ENCODE measurements at regions not wholly inside any gene's neighbourhood (a gene's known extent, or its start where the extent isn't known, plus 50 kb on each side); places are given as distances from the start of the nearest gene placed in this dataset.
"Not testable (repeated sequence)": the region's sequence is repeated elsewhere in the genome, so short reads cannot be mapped to it uniquely, and the experiment has no call there.

- H3F3A ChIP-seq (ENCODE audit: insufficient read depth), result no peaks in the 10 kb centered on the region
- 3 to 6% methylated on average over 2 of the region's 2 CpGs for WGBS, 2 experiments (ENCODE audit: low coverage in 1 of 2, low lambda C conversion rate in 2 of 2, missing lambda C conversion rate in 2 of 2)
- H4K20me1 ChIP-seq (ENCODE audit: insufficient read depth), result no peaks in the 10 kb centered on the region
- no peak overlapping the region for H3K4me2 ChIP-seq (ENCODE audit: unreplicated experiment)
- H3K27me3 ChIP-seq (replicated peaks; ENCODE audit: insufficient read depth), result no peaks in the 10 kb centered on the region
- H3K79me2 ChIP-seq (ENCODE audit: insufficient read depth), result no peaks in the 10 kb centered on the region
- H3K9ac ChIP-seq, result no peak overlapping the region
- in situ Hi-C loops (cut with MboI), result no loop called here
- no peaks in the 10 kb centered on the region for H3K4me1 ChIP-seq (ENCODE audit: insufficient read depth)
- H3K9me3 ChIP-seq (ENCODE audit: low read depth), result no peaks in the 10 kb centered on the region
- no peak for DNase-seq
- no peak for TF ChIP-seq EZH2 (IDR thresholded peaks at IDR 0.05; ENCODE audit: insufficient read depth, poor library complexity, severe bottlenecking)
- H2AFZ ChIP-seq, result no peak overlapping the region
- no peak overlapping the region for H3K4me3 ChIP-seq
- H3K9me2 ChIP-seq (ENCODE audit: insufficient read depth), result no peaks in the 10 kb centered on the region
- H3K36me3 ChIP-seq (ENCODE audit: low read depth), result no peaks in the 10 kb centered on the region
- no peak overlapping the region for H3K27ac ChIP-seq
Measured at GRCh38 chr10:8665322-8665721, 610.8 kb downstream of the GATA3 start.

GRCh38 chr10:8670461-8670860 is 616.0 kb downstream of the GATA3 start:
- WGBS, 2 experiments (ENCODE audit: low coverage in 1 of 2, low lambda C conversion rate in 2 of 2, missing lambda C conversion rate in 2 of 2), result 14 to 15% methylated on average over 2 of the region's 2 CpGs
- no peaks in the 10 kb centered on the region for H3F3A ChIP-seq (ENCODE audit: insufficient read depth)
- H3K79me2 ChIP-seq (ENCODE audit: insufficient read depth), result no peaks in the 10 kb centered on the region
- no peaks in the 10 kb centered on the region for H4K20me1 ChIP-seq (ENCODE audit: insufficient read depth)
- no peaks in the 10 kb centered on the region for H3K9me3 ChIP-seq (ENCODE audit: low read depth)
- DNase-seq, result no peak
- TF ChIP-seq EZH2 (IDR thresholded peaks at IDR 0.05; ENCODE audit: insufficient read depth, poor library complexity, severe bottlenecking) (no peak), EZH2phosphoT487 (IDR thresholded peaks at IDR 0.05; ENCODE audit: insufficient read depth, low read depth) (no peak)
- H3K4me2 ChIP-seq (ENCODE audit: unreplicated experiment), result no peak overlapping the region
- no peak overlapping the region for H2AFZ ChIP-seq
- H3K4me1 ChIP-seq (ENCODE audit: insufficient read depth), result no peaks in the 10 kb centered on the region
- no peak overlapping the region for H3K4me3 ChIP-seq
- H3K27me3 ChIP-seq (replicated peaks; ENCODE audit: insufficient read depth), result no peaks in the 10 kb centered on the region
- in situ Hi-C loops (cut with MboI), result no loop called here
- H3K36me3 ChIP-seq (ENCODE audit: low read depth), result no peaks in the 10 kb centered on the region
- no peak overlapping the region for H3K9ac ChIP-seq
- no peak overlapping the region for H3K27ac ChIP-seq
- no peaks in the 10 kb centered on the region for H3K9me2 ChIP-seq (ENCODE audit: insufficient read depth)

GRCh38 chr10:8674230-8674629 is 619.7 kb downstream of the GATA3 start:
- no peaks in the 10 kb centered on the region for H3K9me2 ChIP-seq (ENCODE audit: insufficient read depth)
- H3F3A ChIP-seq (ENCODE audit: insufficient read depth), result no peaks in the 10 kb centered on the region
- H3K27ac ChIP-seq, result no peak overlapping the region
- no peaks in the 10 kb centered on the region for H3K27me3 ChIP-seq (replicated peaks; ENCODE audit: insufficient read depth)
- no peaks in the 10 kb centered on the region for H4K20me1 ChIP-seq (ENCODE audit: insufficient read depth)
- H3K9ac ChIP-seq, result no peak overlapping the region
- WGBS, 2 experiments (ENCODE audit: low coverage in 1 of 2, low lambda C conversion rate in 2 of 2, missing lambda C conversion rate in 2 of 2), result 53 to 54% methylated on average over 3 of the region's 3 CpGs
- H3K4me2 ChIP-seq (ENCODE audit: unreplicated experiment), result no peak overlapping the region
- H2AFZ ChIP-seq, result no peak overlapping the region
- H3K9me3 ChIP-seq (ENCODE audit: low read depth), result no peaks in the 10 kb centered on the region
- no peaks in the 10 kb centered on the region for H3K4me1 ChIP-seq (ENCODE audit: insufficient read depth)
- no peak for TF ChIP-seq EZH2 (IDR thresholded peaks at IDR 0.05; ENCODE audit: insufficient read depth, poor library complexity, severe bottlenecking)
- no peak for TF ChIP-seq EZH2phosphoT487 (IDR thresholded peaks at IDR 0.05; ENCODE audit: insufficient read depth, low read depth)
- no peak for DNase-seq
- H3K36me3 ChIP-seq (ENCODE audit: low read depth), result no peaks in the 10 kb centered on the region
- in situ Hi-C loops (cut with MboI), result no loop called here
- no peak overlapping the region for H3K4me3 ChIP-seq
- no peaks in the 10 kb centered on the region for H3K79me2 ChIP-seq (ENCODE audit: insufficient read depth)

GRCh38 chr10:8677642-8678041 is 623.2 kb downstream of the GATA3 start:
- Histone ChIP-seq H3K36me3 (ENCODE audit: low read depth) (no peaks in the 10 kb centered on the region), H3K9me2 (ENCODE audit: insufficient read depth) (no peaks in the 10 kb centered on the region), H4K20me1 (ENCODE audit: insufficient read depth) (no peaks in the 10 kb centered on the region), H3K27ac (no peak overlapping the region), H3K9me3 (ENCODE audit: low read depth) (no peaks in the 10 kb centered on the region), H3K79me2 (ENCODE audit: insufficient read depth) (no peaks in the 10 kb centered on the region), H3K27me3 (replicated peaks; ENCODE audit: insufficient read depth) (no peaks in the 10 kb centered on the region), H3K4me3 (no peak overlapping the region), H2AFZ (no peak overlapping the region), H3F3A (ENCODE audit: insufficient read depth) (no peaks in the 10 kb centered on the region), H3K4me2 (ENCODE audit: unreplicated experiment) (no peak overlapping the region), H3K9ac (no peak overlapping the region), H3K4me1 (ENCODE audit: insufficient read depth) (no peaks in the 10 kb centered on the region)
- in situ Hi-C loops (cut with MboI), result no loop called here
- WGBS, 2 experiments (ENCODE audit: low coverage in 1 of 2, low lambda C conversion rate in 2 of 2, missing lambda C conversion rate in 2 of 2), result 24 to 28% methylated on average over 6 of the region's 6 CpGs
- no peak for DNase-seq
- no peak for TF ChIP-seq EZH2 (IDR thresholded peaks at IDR 0.05; ENCODE audit: insufficient read depth, poor library complexity, severe bottlenecking)
- TF ChIP-seq EZH2phosphoT487 (IDR thresholded peaks at IDR 0.05; ENCODE audit: insufficient read depth, low read depth), result no peak

DNA sequence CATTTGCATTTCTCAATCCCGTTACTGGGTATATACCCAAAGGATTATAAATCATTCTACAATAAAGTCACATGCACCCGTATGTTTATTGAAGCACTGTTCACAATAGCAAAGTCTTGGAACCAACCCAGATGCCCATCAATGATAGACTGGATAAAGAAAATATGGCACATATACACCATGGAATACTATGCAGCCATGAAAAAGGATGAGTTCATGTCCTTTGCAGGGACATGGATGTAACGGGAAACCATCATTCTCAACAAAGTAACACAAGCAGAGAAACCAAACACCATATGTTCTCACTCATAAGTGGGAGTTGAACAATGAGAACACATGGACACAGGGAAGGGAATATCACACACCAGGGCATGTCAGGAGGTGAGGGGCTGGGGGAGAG is 630.4 kb downstream of the GATA3 start:
- H2AFZ ChIP-seq; H3K4me1 ChIP-seq (ENCODE audit: insufficient read depth); H3K4me2 ChIP-seq (ENCODE audit: unreplicated experiment); H3K79me2 ChIP-seq (ENCODE audit: insufficient read depth); H3K36me3 ChIP-seq (ENCODE audit: low read depth); H3K9me3 ChIP-seq (ENCODE audit: low read depth); H4K20me1 ChIP-seq (ENCODE audit: insufficient read depth); H3K27ac ChIP-seq; H3K4me3 ChIP-seq; H3F3A ChIP-seq (ENCODE audit: insufficient read depth); in situ Hi-C loops (cut with MboI); H3K27me3 ChIP-seq (replicated peaks; ENCODE audit: insufficient read depth); H3K9me2 ChIP-seq (ENCODE audit: insufficient read depth); H3K9ac ChIP-seq; DNase-seq: not testable (repeated sequence)
- 31 to 35% methylated on average over 3 of the region's 3 CpGs for WGBS, 2 experiments (ENCODE audit: low coverage in 1 of 2, low lambda C conversion rate in 2 of 2, missing lambda C conversion rate in 2 of 2)
